Kasumi-1 (cell line): ENCODE measurements at regions not wholly inside any gene's neighbourhood (a gene's known extent, or its start where the extent isn't known, plus 50 kb on each side); places are given as distances from the start of the nearest gene placed in this dataset.
A peak's percentile ranks its signal among the peaks of the same experiment; 100 is the strongest.
"Not testable (repeated sequence)": the region's sequence is repeated elsewhere in the genome, so short reads cannot be mapped to it uniquely, and the experiment has no call there.

Source experiments
- DNase-seq, 2 experiments: peaks; one replicate each; lab custom pipeline; 2025; lab: John Stamatoyannopoulos, UW

DNA sequence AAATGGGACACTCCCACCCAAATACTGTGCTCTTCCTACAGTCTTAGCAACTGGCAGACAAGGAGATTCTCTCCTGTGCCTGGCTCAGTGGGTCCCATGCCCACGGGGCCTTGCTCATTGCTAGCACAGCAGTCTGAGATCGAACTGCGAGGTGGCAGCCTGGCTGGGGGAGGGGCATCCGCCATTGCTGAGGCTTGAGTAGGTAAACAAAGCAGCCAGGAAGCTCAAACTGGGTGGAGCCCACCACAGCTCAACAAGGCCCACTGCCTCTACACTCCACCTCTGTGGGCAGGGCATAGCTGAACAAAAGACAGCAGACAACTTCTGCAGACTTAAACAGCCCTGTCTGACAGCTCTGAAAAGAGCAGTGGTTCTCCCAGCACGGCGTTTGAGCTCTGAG, 174.8 kb downstream of the COL12A1 start:
- not testable (repeated sequence) for DNase-seq

DNA sequence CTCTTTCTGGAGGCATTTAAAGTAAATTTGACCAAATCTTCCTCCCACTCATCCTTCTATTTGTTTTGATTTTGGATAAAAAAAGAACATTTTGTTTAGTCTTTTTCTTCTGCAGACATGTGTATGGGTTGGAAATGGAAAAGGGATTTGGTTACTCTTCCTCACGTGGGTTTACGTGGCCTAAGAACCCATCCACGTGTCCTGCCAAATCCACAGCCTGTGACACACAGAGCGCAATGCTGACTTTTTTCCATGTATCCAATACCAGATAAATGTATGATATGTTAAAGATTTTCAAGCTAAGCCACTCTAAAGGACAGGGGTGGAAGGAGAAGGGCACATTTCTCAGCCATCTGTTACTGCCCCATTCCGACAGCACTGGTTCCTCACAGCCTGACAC, 176.5 kb downstream of the COL12A1 start:
- no peak for DNase-seq

DNA sequence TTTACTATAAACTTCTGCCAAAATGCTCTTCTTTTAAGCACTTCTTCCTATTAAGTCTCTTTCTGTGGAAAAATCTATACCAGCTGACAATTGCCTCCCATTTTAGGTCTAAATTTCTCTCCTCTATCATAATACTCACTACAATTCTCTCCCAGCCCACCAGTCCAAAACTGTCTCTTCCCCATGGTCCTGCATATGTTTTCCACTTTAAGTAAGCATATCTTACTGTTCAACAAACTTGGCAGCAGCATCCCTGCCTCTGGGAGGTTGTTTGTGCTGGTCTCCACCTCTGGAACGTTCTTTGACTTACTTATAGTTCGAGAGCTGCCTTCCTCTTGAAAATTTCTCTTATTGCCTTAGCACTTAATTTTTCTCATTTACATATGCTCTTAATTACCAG, 180.5 kb downstream of the COL12A1 start:
- no peak for DNase-seq

DNA sequence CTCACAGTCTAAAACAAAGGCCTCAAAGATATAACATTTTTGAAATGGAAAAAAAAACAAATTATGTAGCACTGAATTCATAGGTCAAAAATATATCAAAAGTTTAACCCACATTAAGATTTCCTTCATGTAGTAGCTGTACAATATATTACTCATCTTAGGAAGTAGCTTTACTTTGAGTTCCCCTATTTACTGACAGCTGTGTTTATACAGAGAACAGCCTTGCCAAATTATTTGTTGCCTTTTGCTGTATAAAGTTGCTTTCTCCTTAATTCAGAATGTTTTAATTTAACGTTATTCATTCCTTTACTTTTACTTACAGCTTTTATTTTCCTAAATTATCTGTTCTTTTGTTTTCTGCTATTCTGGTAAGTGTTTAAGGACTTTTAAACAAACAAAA, 181.0 kb downstream of the COL12A1 start:
- DNase-seq: peak in 1 of 2 experiments; percentile 21

DNA sequence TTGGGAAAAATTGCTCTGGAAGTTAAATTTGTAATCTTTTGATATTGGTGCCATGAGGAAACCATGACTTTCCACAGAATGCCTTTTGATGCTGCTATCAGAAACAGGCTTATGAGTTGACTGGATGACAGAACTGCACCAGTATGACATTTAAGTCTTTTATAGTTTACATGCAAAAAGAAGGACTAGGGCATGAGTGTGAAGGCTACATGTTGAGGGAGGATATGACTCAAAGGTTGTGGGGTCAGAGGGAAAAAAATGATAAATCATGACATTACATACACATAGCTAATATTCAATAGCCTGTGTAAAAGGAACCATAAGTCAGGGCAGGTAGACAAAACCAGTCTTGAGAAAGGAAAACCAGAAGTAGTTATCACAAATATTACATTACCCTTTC, 182.2 kb downstream of the COL12A1 start:
- DNase-seq: no peak

DNA sequence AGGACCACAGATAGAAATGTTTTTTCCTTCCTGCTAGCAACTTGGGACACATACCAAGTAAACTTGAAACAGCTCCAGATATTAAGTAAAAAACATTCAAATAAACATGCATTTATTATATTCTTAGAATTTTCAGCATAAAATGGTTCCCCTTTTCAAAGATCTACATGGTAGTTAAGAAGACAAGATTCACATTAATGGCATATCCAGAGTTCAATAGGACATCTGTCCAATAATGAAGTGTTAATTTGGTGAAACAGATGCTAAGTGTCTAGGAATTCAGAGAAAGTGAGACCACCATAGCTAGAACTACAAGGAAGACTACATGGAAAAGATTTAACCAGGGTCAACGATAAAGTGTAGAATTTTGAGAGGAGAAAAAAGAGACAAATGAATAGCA, 184.9 kb downstream of the COL12A1 start:
- no peak for DNase-seq

DNA sequence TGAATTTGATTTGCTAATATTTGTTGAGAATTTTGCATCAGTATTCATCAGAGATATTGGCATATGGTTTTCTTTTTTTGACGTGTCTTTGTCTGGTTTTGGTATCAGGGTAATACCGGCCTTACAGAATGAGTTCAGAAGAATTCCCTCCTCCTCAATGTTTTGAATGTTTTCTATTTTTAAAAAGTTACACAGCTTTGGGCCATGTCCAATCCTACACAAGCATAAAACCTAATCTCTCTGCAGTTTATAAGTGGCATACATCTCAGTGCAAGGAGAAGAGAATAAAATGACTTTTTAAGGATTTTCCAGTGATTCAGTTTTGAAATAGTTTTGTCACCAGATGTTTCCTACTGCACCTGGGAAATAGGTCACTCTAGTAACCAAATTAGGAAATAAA, 185.5 kb downstream of the COL12A1 start:
- DNase-seq: no peak

DNA sequence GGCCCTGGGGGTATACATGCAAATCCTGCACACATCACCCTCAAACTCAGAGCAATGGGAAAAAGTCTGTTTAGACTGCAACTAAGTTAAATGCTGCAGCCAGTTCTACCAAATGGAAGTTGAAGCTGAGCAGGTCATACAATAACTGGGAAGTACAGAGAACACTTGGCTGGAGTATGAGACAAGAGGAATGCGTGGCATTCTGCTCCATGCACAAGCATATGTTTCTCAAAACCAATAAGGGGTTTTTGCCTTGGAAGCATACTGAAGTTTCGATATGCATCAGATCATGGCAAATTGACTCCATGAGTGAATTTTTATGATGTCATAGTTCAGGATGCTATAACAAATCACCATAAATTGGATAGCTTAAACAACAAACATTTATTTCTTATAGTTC, 193.8 kb downstream of the COL12A1 start:
- DNase-seq: no peak

DNA sequence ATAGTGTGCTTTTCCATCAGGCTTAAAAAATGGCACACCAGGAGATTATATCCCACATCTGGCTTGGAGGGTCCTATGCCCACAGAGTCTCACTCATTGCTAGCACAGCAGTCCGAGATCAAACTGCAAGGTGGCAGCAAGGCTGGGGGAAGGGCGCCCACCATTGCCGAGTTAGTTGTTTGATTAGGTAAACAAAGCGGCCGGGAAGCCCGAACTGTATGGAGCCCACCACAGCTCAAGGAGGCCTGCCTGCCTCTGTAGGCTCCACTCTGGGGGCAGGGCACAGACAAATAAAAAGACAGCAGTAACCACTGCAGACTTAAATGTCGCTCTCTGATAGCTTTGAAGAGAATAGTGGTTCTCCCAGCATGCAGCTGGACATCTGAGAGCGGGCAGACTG, 201.9 kb downstream of the COL12A1 start:
- DNase-seq: not testable (repeated sequence)

DNA sequence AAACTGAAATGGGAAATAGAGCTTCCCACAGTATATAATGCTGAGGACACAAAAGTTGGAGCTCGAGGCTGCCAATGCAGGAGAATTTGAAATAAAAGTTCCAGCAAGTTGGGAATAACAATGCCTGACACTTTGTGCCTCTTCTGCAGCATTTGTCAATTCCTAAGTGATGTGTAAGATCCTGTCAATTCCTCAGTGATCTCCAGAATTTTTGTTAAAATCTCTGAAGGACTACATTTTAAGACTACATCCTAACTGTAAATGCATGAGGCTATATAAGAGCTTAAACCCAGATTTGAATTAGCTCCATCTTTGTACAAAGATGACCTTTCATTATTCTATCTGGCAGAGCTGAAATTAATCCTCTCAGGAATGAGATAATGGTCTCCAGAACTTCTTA, 208.2 kb downstream of the COL12A1 start:
- DNase-seq: no peak

DNA sequence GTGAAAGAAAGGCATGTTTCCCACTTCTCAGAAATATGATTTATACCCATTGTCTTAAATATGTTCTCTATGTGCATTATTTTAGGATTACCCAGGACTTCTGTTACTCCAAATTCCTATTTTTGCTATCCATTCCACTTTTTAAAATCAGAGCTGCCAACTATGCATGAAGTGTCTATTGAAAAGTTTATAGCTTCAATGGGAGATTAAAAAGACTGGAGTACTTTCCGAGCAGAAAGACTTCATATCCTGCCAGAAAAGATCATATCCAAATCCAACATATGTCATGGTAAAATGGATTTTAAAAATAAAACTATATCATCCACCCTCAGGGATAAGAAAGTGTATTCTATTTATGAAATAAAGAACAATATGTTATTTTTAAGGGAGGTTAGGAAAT, 212.7 kb downstream of the COL12A1 start:
- DNase-seq: no peak

DNA sequence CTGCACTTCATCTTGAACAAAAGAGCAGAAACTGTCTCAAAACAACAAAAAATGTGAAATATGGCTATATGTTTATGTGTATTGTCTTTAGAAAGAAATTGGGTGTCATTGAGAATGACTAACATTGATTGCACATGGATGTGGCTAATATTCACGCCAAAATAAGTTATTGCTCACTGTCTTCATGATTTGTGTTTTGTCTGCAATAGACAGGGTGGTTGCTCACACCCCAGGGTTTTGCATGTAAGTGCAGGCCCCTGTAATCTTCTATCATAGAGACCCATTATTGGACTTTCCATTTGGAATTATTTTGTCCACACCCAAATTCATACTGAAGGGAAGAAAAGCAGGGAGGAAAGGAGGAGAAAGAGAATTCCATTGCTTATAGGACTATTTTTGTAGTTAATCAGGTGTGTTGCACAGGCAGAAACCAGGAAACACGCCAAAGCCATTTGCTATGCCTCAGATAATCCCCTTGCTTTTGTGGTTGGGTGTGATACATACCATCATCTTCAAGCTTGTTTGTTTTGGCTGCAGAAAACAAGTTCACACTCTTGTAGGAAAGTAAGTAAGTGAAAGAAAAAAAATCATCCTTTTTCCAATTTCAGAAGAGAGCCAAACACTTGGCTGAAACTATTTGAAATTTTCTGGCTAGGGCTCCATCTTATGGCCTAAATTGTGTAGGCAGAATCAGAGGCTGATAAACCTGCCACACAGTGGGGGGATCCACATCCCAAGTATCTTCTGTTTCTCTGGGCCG, 214.1 kb downstream of the COL12A1 start:
- peak in 1 of 2 experiments; percentile 4 for DNase-seq

DNA sequence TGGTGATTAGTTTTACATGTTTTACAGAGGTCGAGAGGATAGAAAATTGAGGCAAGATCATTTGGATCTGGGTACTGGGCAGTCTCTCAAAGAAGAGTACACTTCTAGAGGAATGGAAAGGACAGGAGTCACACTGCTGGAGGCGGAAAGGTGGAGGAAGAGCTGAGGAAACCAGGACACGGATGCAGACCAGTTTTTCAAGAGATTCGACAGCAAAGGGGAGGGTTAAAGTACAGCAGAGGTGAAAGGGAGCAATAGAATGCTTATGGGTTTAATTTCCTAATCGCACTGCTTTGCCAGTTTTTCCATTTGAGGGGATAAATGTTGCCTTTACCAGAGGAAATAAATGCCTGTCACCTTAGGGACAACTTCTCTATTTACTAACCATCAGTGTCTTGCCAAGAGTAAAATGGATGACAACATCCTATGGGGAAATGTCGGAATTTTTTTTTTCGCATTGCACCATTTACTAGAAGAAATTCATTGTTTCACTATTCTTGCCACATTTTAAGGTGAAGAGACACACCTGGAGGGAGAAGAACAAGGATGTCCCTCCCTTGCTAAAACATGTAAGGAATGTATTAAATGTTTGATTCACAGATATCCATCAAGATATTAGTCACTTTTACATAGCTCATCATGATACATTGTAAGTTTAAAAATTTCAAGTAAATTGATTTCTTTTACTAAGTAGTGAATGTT, 226.6 kb downstream of the COL12A1 start:
- no peak for DNase-seq

DNA sequence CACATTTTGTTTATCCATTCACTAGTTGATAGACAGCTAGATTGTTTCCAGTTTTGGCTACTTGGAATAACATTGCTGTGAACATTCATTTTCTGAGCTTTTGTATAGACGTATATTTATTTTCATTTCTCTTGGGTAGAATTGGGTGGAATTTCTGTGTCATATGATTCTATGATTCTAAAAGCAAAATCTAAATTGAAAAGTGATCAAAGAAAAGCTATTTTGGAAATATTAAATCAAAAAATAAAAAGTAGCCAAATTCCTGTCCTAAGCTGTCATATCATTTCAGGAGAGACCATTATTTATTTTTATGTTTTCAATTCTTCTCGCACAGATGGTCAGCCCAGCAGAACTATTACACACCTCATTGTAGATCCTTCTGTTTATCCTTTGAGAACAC, 229.2 kb downstream of the COL12A1 start:
- DNase-seq: no peak

DNA sequence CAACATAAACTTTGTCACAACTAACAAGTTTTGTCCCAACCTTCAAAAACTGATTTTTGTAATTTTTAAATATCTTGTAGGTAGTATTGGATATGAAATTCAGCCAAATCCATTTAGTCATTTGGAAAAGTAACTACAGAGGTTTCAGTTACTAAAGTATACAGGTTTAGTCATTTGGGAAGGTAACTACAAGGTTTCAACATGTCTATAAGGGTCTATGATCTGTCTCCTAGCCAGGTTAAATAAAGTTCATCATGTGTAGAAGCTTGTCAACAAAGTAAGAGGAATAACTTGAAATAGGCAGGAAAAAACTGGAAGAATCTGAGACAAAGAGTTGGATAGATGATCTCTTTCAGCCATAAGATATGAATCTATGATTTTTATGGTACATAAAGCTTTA, 229.8 kb downstream of the COL12A1 start:
- DNase-seq: no peak

DNA sequence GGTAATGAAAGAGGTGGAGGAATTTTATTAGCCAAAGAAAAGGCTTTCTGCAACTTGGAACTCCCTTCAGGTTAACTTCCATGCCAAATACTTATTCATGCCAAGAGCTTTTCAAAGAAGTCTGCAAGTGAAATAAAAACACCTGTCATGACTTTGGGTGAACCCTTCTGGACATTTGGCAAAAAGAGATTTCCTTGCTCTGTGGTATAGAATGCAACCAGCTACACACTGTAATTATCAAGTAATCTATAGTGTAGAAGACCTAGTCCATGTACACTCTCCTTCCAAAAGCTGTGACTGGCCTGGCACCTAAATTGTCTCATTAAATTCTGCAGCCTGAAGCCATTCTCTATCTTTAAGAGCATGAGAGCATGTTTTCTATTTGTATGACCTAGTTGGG, 232.3 kb downstream of the COL12A1 start:
- DNase-seq: no peak

DNA sequence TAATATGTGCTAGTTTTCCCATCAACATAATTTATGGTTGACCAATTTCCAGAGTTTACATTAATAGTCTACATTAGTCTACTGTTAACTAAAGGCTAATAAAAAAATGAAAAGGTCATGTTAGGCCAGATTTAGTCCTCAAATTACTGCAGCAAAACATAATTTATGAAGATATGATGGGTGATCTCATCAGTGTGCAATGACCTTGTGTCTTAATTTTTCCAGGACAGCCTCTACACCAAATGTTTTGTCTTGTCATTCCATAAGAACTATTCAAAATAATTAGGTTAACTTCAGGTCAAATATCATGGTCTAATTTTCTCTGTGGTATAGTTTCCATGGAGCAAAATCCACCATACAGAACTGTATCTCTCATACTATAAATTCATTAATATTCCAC, 234.2 kb downstream of the COL12A1 start:
- DNase-seq: no peak

DNA sequence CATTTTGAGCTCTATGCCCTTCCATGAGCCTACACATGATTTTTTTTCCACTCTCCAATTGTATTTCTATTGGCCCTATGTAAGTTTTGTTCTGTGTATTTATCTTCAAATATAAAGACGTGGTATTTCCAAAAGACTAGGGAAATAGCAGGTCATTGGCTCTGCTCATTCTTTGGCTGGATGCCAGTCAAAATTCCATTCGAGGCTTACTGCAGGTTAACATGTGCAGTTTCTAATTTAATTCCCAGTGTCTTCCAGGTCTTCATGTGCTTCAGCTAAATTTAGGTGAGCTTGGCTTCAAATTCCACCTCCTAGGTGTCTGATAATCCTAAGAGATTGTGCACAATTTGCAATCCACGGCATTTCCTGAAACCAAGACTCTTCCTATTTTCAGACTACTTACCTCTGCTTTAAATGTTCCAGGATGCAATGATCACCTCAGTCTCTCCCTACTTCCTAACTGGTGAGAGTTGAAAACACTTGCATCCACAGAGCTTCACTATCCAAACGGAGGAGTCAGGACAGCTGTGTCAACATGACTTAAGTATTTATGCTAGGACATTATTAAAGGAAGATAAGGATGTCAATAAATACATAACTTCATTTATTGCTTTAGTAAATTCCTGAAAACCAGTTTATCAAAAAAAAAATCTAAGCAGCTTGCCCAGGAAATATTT, 236.1 kb downstream of the COL12A1 start:
- no peak for DNase-seq

DNA sequence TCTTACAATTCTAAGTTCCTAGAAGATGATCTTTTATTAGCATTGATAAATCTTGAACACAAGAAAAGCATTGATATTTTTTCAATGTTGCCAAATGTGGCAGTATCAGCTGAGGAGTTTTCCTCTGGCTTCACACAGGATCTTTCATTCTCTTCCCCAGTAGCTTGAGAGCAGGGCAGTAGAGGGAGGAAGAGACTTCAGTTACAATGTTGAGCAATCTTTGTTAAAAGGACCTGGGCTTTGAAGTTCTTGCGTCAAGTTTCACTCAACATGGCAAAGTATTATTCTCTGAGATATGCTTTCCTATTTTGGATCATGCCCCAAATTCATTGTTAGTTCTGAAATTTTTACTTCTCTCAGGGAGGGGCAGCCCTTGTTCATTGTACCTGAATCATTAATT, 238.0 kb downstream of the COL12A1 start:
- DNase-seq: peak; percentile 23 to 31

DNA sequence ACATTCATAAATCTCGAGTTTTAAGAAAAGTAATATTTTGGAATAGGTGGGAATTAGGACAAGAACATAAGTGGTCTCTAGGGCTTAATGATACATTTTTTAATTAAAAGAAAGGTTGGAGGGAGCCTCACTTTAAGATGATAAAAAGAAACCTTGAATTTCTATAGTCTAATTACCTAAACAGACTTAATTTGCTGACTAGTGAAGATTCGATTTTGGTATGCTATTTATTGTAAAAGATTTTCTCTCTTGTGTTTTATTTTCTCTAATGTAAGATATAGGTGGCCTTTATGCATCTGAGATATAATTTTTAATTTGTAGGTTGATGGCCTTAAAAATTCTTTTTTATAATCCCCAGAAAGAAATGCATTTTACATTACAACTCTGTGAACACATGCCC, 239.1 kb downstream of the COL12A1 start:
- DNase-seq: no peak

DNA sequence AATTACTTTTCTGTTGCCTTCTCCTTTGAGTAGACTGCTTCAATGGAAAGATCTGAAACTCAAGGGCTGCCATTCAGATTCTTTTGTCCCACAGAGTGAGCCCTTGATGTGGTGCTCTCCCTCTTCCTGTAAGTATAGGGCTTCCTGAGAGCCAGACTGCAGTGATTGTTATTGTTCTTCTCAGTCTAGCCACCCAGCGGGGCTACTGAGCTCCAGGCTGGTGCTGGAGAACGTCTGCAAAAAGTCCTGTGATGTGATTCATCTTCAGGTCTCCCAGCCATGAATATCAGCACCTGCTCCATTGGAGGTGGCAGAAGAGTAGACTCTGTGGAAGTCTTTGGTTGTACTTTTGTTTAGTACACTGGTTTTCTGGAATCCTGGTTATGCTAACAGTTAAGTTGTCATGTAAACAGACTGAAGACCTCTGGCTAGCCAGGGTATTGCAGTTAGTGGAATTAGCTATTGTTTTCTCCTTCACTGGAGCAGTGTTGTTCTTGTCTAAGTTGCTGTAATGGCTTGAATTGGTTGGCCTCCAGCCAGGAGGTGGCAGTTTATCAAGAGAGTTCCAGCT, 240.9 kb downstream of the COL12A1 start:
- DNase-seq: no peak

DNA sequence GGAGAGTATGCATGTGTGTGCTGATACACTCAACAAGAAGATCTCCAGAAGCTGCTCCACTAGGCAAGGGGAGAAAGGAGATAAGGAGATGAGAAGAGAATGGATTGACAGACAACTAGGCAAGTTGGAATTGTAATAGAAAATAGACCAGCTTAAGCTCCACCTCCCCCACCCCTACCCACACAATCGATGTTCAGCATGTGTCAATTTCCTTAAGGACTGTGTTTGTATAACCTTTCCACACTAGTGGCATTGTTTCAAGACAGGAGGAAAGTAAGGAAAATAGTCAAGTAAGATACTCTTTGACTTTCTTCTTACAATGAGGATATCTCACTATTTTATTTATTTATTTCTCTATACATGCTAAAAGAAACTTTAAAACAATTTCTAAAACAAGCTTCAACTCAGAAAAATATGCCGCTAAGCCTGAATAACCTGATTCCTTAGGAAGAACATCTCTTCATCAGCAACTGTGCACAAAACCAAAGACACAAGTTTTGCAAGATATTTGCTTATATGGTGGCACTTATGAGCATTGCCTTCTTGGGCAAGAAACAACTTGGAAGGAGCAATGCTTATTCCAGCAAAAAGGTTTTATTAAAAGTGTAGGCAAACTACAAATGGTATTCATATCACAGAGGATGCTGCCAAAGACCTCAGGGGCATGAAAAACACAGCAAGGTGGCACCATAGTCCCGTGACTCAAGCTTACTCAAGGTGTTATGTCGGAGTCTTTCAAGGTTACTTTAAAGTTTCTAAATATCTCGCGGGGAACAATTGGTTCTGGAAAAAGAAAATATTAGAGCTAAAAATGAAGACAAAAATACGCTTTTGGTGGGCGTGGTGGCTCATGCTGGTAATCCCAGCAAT, 249.1 kb downstream of the COL12A1 start:
- DNase-seq: no peak
